GM19193 (cell line): ENCODE measurements at regions not wholly inside any gene's neighbourhood (a gene's known extent, or its start where the extent isn't known, plus 50 kb on each side); places are given as distances from the start of the nearest gene placed in this dataset.

Experiments
- POLR2A ChIP-seq: IDR thresholded peaks from 4 replicates; pipeline ENCODE4 v1.6.1; 2011; ENCODE audit not compliant: insufficient read depth, insufficient read length; ENCODE audit errors: extremely low read depth

DNA sequence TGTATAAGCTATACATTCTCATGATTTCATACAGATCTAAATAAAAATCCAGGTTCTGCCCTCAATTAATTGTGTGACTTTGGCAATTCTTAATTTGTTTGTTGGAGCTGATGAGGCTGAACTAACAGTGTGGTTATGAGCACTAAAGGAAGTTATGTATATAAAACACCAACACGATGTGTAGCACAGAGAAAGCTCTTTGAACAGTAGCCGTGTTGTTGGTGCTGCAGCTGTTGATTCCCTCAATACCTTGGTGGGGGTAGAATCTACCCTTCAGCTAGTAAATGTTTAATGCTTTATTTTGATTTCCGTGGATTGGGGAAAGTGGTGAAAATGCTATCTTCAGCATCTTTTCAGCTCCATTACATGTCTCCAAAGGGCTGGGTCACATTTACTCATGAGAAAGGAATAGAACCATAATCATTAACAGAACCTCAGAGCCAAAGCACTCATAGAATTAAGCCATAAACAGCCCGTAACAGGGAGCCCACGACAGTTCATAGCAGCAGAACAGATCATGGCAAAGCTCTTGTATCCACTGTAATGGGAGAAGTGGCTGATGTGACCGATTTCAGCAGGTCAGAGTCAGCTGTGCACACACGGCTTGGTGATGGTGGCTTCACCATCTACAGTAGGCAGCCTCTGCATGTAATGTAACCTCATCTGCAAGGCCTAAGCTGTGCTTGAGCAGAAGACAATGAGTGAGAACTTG is 332.7 kb downstream of the DIRAS2 start:
- no peak for TF ChIP-seq POLR2A

DNA sequence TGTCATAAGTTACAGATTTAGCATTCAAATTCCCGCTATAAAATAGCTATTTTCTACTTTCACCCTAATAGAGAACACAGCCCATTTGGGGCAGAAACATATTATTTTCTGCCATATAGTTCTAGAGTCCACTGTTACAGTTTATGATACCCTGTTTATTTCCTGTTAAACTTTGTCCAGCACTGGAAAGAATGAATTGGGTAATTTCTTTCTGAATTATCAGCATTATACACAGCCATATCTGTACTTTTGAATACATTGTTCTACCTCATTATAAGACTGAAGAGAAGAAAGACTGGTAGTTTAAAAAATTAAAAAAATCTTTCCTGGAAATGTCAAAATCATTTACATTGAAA is 332.1 kb downstream of the DIRAS2 start:
- no peak for TF ChIP-seq POLR2A

DNA sequence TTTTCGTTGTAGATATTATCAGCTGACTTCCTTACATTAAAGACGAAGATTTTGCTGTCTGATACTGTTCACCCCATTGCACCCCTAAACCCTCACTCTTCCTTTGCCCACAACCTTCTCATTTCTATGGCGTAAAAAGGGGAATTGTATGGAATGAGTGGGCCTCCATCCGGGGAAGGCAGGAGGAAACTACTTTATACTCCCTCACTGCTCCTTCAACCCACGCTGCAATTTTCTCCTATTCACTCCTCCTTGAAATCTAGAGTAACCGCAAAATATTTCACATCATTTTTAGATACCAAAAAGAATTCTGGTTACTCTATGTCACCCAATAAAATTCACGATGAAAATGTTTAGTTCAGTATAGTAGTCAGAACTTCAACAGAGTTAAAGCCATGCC is 330.8 kb downstream of the DIRAS2 start:
- TF ChIP-seq POLR2A: no peak

DNA sequence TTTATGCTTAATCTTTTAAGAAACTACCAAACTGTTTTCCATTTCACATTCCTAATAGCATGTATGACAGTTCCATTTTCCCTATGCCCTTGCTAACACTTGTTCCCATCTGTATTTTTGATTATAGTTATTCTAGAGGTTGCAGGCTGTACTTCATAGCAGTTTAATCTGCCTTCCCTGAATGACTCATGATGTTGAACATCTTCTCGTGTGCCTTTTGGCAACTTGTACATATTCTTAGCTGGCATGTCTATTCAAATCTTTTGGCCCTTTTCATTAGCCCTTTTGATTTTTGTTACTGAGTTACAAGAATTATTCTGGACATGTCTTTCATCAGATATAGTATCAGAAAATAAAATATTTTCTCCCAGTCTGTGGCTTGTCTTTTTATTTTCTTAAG is 320.3 kb downstream of the DIRAS2 start:
- no peak for TF ChIP-seq POLR2A

DNA sequence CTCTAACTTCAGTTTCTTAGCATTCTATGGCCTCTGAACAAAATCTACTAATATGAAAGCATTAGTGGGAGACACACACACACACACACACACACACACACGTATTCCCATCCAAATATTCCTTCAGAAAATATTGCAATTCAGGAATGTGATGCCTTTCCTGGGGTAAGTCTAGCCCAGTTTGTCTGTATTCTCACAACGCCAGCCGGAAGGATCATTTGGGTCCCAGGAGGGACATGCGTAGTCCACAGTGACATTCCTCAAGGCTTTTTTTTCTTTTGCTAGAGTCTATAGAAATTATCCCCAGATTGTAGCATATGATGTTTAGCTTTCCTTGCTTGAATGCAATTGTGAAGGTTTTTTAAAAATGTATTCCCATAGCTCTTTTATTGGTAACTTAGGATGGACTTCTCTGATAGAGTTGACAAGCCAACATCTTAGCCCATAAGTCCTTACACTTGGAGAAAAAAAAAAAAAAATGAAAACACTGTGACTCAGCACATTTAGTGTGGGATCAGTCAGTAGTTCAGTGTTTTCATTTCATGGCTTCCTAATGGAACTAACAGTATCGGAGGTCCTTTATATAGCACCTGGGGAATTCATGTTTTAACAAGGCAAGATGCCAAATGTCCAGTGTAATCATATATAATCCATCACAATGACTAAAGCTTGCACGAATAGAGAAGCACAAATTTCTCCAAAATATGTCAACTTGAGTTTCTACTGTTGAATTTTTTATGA is 316.5 kb downstream of the DIRAS2 start:
- no peak for TF ChIP-seq POLR2A

DNA sequence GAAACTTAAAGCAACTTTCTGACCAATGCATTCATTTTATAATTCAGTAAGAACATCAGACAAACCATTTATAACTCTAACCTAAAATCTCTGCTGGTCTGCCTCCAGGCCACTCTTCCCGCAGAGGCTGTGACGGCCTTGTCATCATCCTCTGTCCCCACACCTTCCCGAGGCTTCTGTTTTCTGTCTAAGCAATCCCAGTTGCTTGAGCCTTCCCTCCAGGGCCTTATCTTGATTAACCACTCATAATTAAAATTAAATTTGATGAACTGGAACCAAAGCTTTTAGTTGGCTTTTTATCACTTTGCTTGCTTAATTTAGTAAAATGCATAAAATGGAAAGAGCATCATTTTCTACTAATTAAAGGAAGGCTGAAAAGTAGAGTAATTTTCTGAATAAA is 312.4 kb downstream of the DIRAS2 start:
- no peak for TF ChIP-seq POLR2A

DNA sequence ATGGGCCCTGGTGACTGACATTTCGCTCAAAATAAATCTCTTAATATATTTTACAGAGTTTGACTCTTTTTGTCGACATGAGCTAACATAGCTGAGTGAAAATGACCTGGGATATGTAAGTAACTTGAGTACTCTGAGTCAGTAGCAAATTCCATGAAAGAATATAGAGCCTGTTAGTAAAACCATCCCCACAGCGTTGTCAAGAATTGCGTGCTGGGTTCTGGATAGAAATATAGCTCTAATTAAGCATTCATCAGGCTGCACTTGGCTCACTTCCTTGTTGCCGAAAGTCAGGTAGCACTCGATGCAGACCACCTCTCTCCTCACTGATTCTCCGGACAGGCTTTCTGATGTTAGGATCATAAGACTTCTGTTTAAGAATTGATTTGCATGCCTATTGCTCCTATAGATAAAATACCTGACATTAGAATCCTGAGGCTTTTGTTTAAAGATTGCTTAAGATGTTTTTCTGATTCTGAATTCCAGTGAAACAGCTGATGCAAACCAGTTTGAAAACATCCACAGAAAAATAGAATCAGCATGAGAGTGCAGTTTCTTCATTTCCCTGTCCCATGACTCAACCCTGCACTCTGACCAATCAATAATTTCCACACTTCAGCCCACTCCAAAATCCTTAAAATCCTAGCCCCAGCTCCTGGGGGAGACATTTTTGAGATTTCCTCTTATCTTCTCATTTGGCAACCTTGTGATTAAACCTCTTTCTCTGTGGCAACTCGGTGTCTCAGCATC is 310.6 kb downstream of the DIRAS2 start:
- TF ChIP-seq POLR2A: no peak

DNA sequence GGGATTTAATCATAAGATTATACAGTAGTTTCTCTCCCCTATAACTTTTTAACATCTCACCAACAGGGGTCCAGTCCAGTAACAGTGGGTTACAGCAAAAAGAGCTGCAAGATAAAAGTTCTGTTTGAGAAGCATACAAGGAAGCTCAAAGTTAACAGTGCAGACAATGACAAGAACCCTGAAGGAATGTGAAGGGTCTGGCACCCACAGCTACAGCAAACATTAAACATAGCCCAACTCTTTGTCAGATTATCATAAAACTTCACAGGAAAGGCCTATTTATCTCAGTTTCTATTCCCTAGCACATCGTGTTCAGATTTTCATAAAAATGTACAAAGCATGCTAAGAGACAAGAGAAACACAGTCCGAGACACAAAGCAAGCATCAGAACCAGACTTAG is 309.4 kb downstream of the DIRAS2 start:
- no peak for TF ChIP-seq POLR2A

DNA sequence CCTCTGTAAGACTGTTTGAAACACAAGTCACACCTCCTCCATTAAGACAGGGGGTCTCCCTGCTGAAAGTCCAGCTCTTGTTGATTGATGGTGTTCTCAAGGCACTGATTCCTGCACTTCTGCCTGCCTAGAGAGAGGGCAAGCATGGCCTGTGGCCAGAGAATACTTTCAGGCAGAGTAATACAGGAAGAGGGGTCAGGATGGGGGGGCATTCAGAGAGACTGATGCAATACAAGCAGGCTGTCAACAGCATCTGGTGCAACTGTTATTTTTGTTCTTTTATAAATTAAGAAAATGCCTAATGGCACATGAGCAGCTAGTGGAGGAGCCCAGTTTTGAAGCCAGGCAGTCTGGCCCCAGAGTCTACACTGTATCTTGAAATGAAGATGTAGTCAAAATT is 302.2 kb downstream of the DIRAS2 start:
- no peak for TF ChIP-seq POLR2A

DNA sequence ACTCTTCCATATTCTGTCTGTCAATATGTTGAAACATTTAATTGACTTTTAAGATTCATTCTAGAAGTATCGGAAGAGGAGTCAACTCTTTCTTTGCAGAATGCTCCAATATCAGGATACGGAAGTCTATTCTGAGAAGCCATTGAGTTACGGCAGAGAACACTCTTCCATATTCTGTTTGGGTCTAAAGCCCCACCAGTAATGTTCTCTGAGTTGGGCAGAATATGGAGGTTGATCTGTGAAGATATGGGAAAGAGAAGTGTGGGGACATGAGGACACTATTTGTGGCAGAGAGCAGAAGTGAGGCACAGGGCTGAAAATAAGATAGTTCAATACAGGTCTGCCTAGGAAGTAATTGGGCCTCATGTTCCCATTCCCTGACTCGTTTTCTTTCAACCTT is 300.0 kb downstream of the DIRAS2 start:
- no peak for TF ChIP-seq POLR2A

DNA sequence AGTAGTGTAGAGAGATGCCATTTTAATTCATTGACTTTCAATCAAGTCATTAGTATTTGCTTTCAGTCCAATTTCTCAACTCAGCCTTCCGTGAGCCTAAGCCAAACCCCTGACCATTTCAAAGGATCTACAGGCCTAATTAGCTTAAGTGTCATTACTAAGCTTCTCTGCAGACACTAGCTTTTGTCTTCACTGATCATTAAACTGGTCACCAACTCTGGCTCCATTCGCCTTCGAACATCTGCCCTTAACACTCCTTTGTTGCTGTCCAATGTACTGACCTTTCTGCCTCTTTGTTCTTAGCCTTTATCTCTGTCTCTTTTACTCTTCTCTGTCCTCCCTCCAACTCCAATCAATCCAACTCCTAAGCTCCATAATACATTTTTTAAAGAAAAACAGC is 299.3 kb downstream of the DIRAS2 start:
- no peak for TF ChIP-seq POLR2A

DNA sequence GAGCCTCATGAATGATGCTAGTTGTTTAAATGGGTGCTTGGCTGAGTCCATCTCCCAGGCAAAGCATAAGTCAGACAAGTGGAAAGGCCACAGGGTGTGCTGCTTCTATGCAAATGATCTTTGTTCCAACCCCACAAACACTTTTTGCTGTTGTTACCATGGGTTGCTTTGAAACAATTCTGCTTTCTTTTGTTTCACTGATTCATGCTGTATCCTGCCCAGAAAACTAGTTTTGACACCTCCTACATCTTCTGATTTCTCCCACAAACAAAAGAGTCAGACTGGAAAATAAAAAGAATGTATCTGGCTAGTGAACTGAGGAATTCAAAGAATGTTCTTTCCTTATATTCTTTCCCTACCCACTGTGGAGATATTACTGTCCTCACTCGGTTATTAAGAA is 298.6 kb downstream of the DIRAS2 start:
- TF ChIP-seq POLR2A: no peak

DNA sequence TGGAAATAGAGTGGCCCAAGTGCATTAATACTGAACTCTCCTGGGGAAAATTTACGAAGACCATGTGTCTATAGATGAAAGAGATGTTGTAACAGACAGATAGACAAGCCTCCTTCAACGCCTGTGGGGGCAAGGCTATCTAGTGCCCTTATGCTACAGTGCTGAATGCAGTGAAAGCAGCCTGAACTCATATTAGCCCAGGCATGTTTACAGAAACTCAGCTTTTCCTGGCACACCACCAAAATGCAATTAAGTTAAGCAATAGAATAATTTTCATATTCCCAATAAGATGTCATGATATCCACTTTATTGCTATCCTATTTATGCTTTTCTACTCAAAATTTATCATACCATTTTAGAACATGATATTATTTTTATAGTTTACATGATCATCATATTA is 277.0 kb downstream of the DIRAS2 start:
- TF ChIP-seq POLR2A: no peak

DNA sequence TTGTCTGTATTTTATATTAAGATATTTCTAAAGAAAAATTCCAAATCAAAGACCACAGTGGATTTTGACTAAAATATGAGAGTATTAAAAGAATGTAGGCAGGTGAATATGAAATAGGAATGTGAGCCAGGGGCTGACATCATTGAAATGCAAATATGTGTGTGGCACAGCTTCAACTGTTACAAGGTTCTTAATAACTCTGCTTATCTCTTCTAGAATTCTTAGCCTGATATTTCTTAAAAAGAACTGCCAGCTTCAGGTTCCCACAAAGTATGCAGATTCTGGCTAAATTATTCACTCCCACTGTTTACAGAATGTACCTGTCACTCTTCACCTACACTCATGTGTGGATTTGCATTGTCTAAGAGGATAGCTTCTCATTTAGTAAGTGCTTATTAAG is 274.4 kb downstream of the DIRAS2 start:
- no peak for TF ChIP-seq POLR2A

DNA sequence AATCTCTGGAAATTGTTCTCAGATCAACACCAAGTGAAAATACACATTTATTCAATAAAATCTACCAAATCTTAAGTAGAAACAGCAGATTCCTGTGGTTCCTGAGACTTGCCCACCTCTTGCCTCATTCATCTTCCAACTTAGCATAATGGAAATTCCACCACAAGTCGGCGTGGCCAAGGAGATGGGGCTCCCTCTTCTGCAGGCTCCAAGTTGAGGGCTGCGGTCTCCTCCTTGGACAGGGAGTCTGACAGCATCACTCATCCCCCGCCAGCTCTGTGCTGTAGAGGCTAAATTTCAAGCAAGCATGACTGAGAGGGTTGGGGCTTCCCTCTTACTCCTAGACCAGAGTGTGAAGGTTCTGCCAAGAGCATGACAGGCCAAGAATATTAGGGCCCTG is 273.7 kb downstream of the DIRAS2 start:
- TF ChIP-seq POLR2A: no peak

DNA sequence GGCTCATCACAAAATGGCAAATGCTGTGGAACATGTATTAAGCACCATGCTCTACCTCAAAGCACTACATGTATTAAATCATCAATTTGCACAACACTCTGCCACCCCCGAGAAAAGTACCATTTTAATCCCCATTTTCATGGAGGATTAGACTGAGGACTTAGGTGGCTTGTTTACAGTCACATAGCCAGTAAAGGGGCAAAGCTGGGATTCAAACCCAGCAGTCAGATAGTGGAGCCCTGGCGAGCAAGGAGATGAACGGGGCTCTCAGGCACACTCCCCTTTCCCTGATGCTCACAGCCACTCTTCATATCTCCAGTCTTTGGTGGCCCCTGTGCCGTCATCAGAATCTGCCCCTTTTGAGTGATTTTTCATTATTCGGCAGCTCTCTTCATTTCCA is 262.9 kb downstream of the DIRAS2 start:
- no peak for TF ChIP-seq POLR2A
